ENCODE measurements at regions not wholly inside any gene's neighbourhood (a gene's known extent, or its start where the extent isn't known, plus 50 kb on each side); places are given as distances from the start of the nearest gene placed in this dataset.
A peak's percentile ranks its signal among the peaks of the same experiment; 100 is the strongest.

DNA sequence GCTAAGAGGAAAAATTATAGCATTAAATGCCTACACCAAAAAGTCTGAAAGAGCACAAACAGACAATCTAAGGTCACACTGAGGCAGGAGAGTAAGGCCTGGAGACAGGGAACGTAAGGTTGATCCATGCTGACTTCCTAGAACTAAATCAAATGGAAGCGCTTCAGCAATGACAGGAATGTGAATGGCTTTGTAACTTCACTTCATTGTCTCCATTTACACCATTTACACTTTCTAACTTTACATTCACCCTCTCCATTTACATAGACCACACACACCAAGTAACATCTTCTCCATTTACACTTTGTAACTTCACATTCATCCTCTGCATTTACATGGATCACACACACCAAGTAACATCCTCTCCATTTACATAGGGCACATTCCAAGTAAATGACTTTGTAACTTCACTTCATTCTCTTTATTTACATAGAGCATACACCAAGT lies 103.1 kb upstream of the SPATS2L start:
- intact Hi-C loops (cut with micrococcal nuclease; ENCODE audit: unreplicated experiment): no loop called here
- peaks cover 9% of the 10 kb centered on the region; the same call in 1 of the 2 replicates for H3K9me3 ChIP-seq
- Mint-ChIP-seq H3K27ac (ENCODE audit: unreplicated experiment) (peak overlapping the region; percentile 53), H3K36me3 (ENCODE audit: insufficient read depth, unreplicated experiment) (no peaks in the 10 kb centered on the region), H3K4me3 (ENCODE audit: unreplicated experiment) (no peak overlapping the region), H3K4me1 (ENCODE audit: low read depth, unreplicated experiment) (peaks cover 21% of the 10 kb centered on the region), H3K9me3 (ENCODE audit: unreplicated experiment) (peaks cover 17% of the 10 kb centered on the region), H3K27me3 (ENCODE audit: insufficient read depth, unreplicated experiment) (no peaks in the 10 kb centered on the region)
- H3K4me1 ChIP-seq: peaks cover 14% of the 10 kb centered on the region
- H3K36me3 ChIP-seq (ENCODE audit: control insufficient read depth, insufficient read depth, low read length): no peaks in the 10 kb centered on the region
- no TSS peak for BruUV-seq (replicated peaks)
- no peak for DNase-seq
- TF ChIP-seq, protein P1, sequence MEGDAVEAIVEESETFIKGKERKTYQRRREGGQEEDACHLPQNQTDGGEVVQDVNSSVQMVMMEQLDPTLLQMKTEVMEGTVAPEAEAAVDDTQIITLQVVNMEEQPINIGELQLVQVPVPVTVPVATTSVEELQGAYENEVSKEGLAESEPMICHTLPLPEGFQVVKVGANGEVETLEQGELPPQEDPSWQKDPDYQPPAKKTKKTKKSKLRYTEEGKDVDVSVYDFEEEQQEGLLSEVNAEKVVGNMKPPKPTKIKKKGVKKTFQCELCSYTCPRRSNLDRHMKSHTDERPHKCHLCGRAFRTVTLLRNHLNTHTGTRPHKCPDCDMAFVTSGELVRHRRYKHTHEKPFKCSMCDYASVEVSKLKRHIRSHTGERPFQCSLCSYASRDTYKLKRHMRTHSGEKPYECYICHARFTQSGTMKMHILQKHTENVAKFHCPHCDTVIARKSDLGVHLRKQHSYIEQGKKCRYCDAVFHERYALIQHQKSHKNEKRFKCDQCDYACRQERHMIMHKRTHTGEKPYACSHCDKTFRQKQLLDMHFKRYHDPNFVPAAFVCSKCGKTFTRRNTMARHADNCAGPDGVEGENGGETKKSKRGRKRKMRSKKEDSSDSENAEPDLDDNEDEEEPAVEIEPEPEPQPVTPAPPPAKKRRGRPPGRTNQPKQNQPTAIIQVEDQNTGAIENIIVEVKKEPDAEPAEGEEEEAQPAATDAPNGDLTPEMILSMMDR (IDR thresholded peaks at IDR 0.05; ENCODE audit: insufficient read depth in 1 of 2, low read depth in 1 of 2, low read length in 1 of 2, severe bottlenecking in 1 of 2, unreplicated experiment in 1 of 2): no peak
- no peaks in the 10 kb centered on the region for H3K27me3 ChIP-seq (replicated peaks; ENCODE audit: control insufficient read depth, insufficient read depth, low read length)
- POLR2A ChIA-PET: no interaction called here
- CTCF ChIA-PET: no interaction called here
- H3K4me3 ChIP-seq (ENCODE audit: low read depth, low read length): no peak overlapping the region

DNA sequence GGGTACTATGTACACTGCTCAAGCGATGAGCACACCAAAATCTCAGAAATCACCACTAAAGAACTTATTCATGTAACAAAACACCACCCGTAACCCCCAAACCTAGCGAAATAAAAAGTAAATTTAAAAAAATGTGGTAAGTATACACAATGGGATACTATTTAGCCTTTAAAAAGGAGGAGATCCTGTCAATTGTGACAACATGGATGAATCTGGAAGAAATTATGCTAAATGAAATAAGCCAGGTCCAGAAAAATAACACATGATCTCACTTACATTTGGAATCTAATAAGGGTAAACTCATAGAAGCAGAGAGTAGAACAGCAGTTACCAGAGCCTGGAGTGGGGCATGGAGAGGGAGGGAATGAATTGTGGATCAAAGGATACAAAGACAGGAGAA lies 98.5 kb upstream of the SPATS2L start:
- Histone ChIP-seq H3K9me3 (peaks cover 3% of the 10 kb centered on the region; the same call in 1 of the 2 replicates), H3K4me3 (ENCODE audit: low read depth, low read length) (no peak overlapping the region), H3K36me3 (ENCODE audit: control insufficient read depth, insufficient read depth, low read length) (no peaks in the 10 kb centered on the region; the same call in 1 of the 2 replicates), H3K4me1 (peaks cover 29% of the 10 kb centered on the region), H3K27me3 (replicated peaks; ENCODE audit: control insufficient read depth, insufficient read depth, low read length) (no peaks in the 10 kb centered on the region)
- Mint-ChIP-seq H3K27me3 (ENCODE audit: insufficient read depth, unreplicated experiment) (no peaks in the 10 kb centered on the region), H3K36me3 (ENCODE audit: insufficient read depth, unreplicated experiment) (no peaks in the 10 kb centered on the region), H3K4me1 (ENCODE audit: low read depth, unreplicated experiment) (peaks cover 31% of the 10 kb centered on the region), H3K4me3 (ENCODE audit: unreplicated experiment) (no peak overlapping the region), H3K27ac (ENCODE audit: unreplicated experiment) (no peak overlapping the region), H3K9me3 (ENCODE audit: unreplicated experiment) (peaks cover 11% of the 10 kb centered on the region)
- TF ChIP-seq, protein P1 (IDR thresholded peaks at IDR 0.05; ENCODE audit: insufficient read depth in 1 of 2, low read depth in 1 of 2, low read length in 1 of 2, severe bottlenecking in 1 of 2, unreplicated experiment in 1 of 2): no peak
- no peak for DNase-seq
- BruUV-seq (replicated peaks): no TSS peak
- ChIA-PET POLR2A (no interaction called here), CTCF (no interaction called here)
- intact Hi-C loops (cut with micrococcal nuclease; ENCODE audit: unreplicated experiment): no loop called here

DNA sequence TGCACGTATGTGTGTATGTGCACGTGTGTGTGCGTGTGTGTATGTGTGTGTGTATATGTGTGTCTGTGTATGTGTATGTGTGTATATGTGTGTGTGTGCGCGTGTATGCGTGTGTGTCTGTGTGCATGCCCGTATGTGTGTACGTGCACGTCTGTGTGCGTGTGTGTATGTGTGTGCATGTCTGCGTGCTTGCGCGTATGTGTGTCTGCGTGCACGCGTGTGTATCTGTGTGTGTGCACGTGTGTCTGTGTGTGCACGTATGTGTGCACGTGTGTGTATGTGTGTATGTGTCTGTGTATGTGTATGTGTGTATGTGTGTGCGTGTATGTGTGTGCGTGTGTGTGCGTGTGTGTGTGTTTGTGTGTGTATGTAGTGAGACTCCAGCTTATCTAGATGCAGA lies 97.5 kb upstream of the SPATS2L start:
- no peak overlapping the region for H3K4me3 Mint-ChIP-seq (ENCODE audit: unreplicated experiment)
- POLR2A ChIA-PET: no interaction called here
- peaks cover 11% of the 10 kb centered on the region for H3K9me3 Mint-ChIP-seq (ENCODE audit: unreplicated experiment)
- no peak overlapping the region for H3K27ac Mint-ChIP-seq (ENCODE audit: unreplicated experiment)
- Histone ChIP-seq H3K36me3 (ENCODE audit: control insufficient read depth, insufficient read depth, low read length) (no peaks in the 10 kb centered on the region; the same call in 1 of the 2 replicates), H3K27me3 (replicated peaks; ENCODE audit: control insufficient read depth, insufficient read depth, low read length) (no peaks in the 10 kb centered on the region), H3K9me3 (0 out of 2 replicates have a peak, but pooled peaks cover 2% of the 10 kb centered on the region), H3K4me3 (ENCODE audit: low read depth, low read length) (no peak overlapping the region), H3K4me1 (peaks cover 19% of the 10 kb centered on the region)
- TF ChIP-seq, protein P1 (IDR thresholded peaks at IDR 0.05; ENCODE audit: insufficient read depth in 1 of 2, low read depth in 1 of 2, low read length in 1 of 2, severe bottlenecking in 1 of 2, unreplicated experiment in 1 of 2): no peak
- H3K27me3 Mint-ChIP-seq (ENCODE audit: insufficient read depth, unreplicated experiment): no peaks in the 10 kb centered on the region
- no TSS peak for BruUV-seq (replicated peaks)
- intact Hi-C loops (cut with micrococcal nuclease; ENCODE audit: unreplicated experiment): no loop called here
- no peaks in the 10 kb centered on the region for H3K36me3 Mint-ChIP-seq (ENCODE audit: insufficient read depth, unreplicated experiment)
- CTCF ChIA-PET: interaction anchor here (0.6 kb wide), 1 partner anchor 272 kb away, joined by 3 read pairs; no protein-coding TSS in a partner anchor
- DNase-seq: no peak
- H3K4me1 Mint-ChIP-seq (ENCODE audit: low read depth, unreplicated experiment): peaks cover 28% of the 10 kb centered on the region

Data from Caco-2 (cell line).